Body of pancreas (tissue), 4 donors: ENCODE measurements at regions not wholly inside any gene's neighbourhood (a gene's known extent, or its start where the extent isn't known, plus 50 kb on each side); places are given as distances from the start of the nearest gene placed in this dataset.

ENCODE experiments used
- CTCF ChIP-seq, 7 experiments: fragments of 450-650 bp in 4 of 7; fragments of 200-600 bp in 3 of 7; sonication (generic) in 3 of 7; IDR thresholded peaks; one replicate each; pipeline ENCODE4 v1.5.1; 2016 to 2019; ENCODE audit warnings: antibody characterized with exemption in 7 of 7
- POLR2A ChIP-seq, 3 donors: fragments of 450-650 bp; IDR thresholded peaks; one replicate each; pipeline ENCODE4 v1.6.1; 2016; ENCODE audit warnings: antibody characterized with exemption in 3 of 3, mild to moderate bottlenecking in 2 of 3

- TF ChIP-seq POLR2A (IDR thresholded peaks at IDR 0.05) (no peak), CTCF (IDR thresholded peaks at IDR 0.05) (no peak)
These were observed 72.0 kb upstream of the ADAMTS9 start for GRCh38 chr3:64759811-64760210.
